ENCODE measurements at regions not wholly inside any gene's neighbourhood (a gene's known extent, or its start where the extent isn't known, plus 50 kb on each side); places are given as distances from the start of the nearest gene placed in this dataset.

DNA sequence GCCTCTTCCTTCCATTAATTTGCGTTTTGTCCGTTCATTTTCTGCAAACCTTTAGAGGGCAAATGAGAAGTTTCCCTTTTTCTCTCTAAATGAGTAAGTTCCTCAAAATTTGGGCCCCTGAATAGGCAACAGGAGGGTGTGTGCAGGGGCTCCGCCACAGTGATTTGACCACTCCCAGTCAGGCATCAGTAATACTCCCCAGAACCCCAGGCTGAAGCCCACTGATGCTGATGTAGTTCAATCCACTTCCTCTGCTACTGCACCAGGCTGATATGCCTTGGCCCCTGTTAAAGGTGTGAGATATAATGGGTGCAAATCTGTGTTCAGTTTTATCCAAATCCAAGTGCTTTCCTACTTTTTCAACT is 1150.0 kb downstream of the RPIA start:
- no peaks in the 10 kb centered on the region for H3K36me3 ChIP-seq
- no peaks in the 10 kb centered on the region for H3K4me1 ChIP-seq
- H3K9me3 ChIP-seq: peaks cover 3 to 29% (median 10%) of the 10 kb centered on the region in 3 donors
- no peaks in the 10 kb centered on the region for H3K27me3 ChIP-seq
- 36 to 67% methylated on average over 3 of the region's 3 CpGs for WGBS, 2 donors
- TF ChIP-seq POLR2A (IDR thresholded peaks at IDR 0.05): no peak
- TF ChIP-seq, protein P1, sequence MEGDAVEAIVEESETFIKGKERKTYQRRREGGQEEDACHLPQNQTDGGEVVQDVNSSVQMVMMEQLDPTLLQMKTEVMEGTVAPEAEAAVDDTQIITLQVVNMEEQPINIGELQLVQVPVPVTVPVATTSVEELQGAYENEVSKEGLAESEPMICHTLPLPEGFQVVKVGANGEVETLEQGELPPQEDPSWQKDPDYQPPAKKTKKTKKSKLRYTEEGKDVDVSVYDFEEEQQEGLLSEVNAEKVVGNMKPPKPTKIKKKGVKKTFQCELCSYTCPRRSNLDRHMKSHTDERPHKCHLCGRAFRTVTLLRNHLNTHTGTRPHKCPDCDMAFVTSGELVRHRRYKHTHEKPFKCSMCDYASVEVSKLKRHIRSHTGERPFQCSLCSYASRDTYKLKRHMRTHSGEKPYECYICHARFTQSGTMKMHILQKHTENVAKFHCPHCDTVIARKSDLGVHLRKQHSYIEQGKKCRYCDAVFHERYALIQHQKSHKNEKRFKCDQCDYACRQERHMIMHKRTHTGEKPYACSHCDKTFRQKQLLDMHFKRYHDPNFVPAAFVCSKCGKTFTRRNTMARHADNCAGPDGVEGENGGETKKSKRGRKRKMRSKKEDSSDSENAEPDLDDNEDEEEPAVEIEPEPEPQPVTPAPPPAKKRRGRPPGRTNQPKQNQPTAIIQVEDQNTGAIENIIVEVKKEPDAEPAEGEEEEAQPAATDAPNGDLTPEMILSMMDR (IDR thresholded peaks at IDR 0.05): no peak
- intact Hi-C loops (cut with DNase I): no loop called here
- DNase-seq: no peak
- H3K4me3 ChIP-seq: no peak overlapping the region
- H3K27ac ChIP-seq: no peak overlapping the region

DNA sequence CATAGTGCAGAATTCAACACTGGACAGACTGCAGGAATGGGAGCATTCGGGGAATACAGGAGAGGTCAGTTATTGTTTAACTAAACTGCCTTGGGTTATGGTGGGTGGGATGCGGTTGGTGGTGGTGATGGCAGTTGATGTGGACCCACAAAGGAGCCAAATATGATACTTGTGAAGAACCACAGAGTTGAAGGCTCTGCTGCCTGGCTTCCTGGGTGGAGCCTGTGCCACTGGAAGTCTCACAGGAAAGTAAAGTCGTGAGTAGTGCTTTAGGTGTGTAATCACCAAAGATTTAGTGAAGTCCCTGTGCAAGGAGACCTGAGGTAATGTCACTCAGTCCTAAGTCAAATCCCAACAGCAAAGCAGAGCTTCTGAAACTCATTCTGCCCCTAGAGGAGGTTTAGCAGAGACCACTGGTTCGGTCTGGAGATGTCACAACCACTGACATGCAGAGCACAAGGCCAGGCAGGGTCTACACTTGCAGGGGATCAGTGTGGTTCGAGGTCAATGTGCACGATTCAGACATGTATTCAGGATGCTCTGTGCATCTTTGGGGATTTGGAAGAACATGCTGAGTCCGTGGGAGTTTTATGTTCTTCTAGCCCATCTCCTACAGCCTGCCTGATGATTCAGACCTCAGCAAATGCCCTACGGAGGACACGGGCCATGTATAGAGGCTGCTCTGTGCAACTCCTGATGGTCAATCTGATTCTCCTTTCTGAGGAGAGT is 1150.9 kb downstream of the RPIA start:
- TF ChIP-seq, protein P1 (IDR thresholded peaks at IDR 0.05): no peak
- intact Hi-C loops (cut with DNase I): no loop called here
- H3K36me3 ChIP-seq: no peaks in the 10 kb centered on the region

DNA sequence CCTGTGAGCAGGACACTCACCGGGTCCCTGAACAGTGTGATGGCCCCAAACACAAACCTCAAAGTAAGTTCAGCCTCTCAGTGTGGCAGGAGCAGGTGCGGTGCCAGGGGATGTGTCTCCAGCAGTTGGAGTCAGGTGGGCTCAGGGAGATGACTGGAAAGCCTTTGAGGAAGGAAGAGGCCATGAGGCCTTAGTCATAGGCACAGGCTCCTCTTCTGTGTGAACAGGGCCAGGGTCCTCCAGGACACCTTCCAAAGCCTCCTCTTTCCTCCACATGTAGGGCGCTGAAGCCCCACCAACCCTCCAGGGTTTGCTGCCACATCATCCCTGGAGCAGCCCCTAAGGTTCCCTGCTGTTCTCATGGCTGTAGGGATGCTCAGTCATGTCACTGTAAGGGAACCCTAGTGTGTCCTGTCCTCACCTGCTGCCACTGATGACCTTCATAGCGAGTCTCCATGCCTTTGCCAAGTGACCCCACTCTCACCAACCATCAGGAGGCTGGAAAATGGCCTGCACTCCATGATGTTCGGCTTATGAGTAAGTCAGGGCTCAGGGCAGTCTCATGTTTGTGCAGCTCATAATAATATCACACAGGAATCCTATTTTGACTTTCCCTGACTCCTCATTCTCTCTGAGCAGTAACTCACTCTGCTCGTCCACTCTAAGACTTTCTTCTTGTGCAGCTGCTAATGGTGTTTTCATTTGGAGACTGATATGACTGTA is 1152.9 kb downstream of the RPIA start:
- intact Hi-C loops (cut with DNase I): no loop called here
- WGBS, 2 donors: 37 to 46% methylated on average over 6 of the region's 6 CpGs

More for the DNA sequence above, 1150.9 kb downstream of the RPIA start:
- no peaks in the 10 kb centered on the region for H3K4me1 ChIP-seq
- no peak overlapping the region for H3K27ac ChIP-seq
- no peak for DNase-seq
- peaks cover 0 to 29% (median 10%) of the 10 kb centered on the region in 3 donors for H3K9me3 ChIP-seq
- WGBS, 2 donors: 42 to 51% methylated on average over 8 to 9 of the region's 9 CpGs
- H3K27me3 ChIP-seq: no peaks in the 10 kb centered on the region
- H3K4me3 ChIP-seq: no peak overlapping the region

DNA sequence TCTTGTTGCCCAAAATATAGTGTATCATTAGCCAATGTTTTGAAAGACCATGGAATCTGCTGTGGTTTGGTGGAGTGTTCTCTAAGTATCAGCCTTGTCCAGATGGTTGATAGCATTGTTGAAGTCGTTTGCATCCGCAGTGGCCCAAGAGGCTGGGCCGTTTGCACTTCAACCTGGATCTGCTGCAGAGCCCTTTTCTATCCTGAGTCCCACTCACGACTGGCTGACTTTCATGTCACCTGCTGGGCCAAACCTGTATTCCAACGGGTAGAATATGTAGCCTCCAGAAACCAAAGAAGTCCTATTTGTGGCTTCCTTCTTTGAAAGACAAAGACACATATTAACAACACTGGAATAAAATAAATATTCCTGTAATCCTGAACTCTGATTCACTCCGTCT is 1154.1 kb downstream of the RPIA start:
- WGBS, 2 donors: 46 to 55% methylated on average over 6 of the region's 6 CpGs
- no peak overlapping the region for H3K27ac ChIP-seq
- H3K9me3 ChIP-seq: peaks cover 0 to 10% (median 2%) of the 10 kb centered on the region in 3 donors
- no peak overlapping the region for H3K4me3 ChIP-seq
- no peak for DNase-seq
- no peaks in the 10 kb centered on the region for H3K4me1 ChIP-seq
- TF ChIP-seq, protein P1 (IDR thresholded peaks at IDR 0.05): no peak
- no peak for TF ChIP-seq POLR2A (IDR thresholded peaks at IDR 0.05)
- H3K27me3 ChIP-seq: peaks cover 0 to 9% (median 2%) of the 10 kb centered on the region in 4 donors
- H3K36me3 ChIP-seq: no peaks in the 10 kb centered on the region
- intact Hi-C loops (cut with DNase I): no loop called here

More for the DNA sequence above, 1152.9 kb downstream of the RPIA start:
- Histone ChIP-seq H3K9me3 (peaks cover 0 to 10% (median 9%) of the 10 kb centered on the region in 3 donors), H3K27ac (no peak overlapping the region), H3K4me3 (no peak overlapping the region), H3K27me3 (peaks cover 0 to 7% (median 0%) of the 10 kb centered on the region in 4 donors), H3K4me1 (no peaks in the 10 kb centered on the region), H3K36me3 (no peaks in the 10 kb centered on the region)
- TF ChIP-seq POLR2A (IDR thresholded peaks at IDR 0.05): no peak
- TF ChIP-seq, protein P1 (IDR thresholded peaks at IDR 0.05): no peak
- DNase-seq: no peak

DNA sequence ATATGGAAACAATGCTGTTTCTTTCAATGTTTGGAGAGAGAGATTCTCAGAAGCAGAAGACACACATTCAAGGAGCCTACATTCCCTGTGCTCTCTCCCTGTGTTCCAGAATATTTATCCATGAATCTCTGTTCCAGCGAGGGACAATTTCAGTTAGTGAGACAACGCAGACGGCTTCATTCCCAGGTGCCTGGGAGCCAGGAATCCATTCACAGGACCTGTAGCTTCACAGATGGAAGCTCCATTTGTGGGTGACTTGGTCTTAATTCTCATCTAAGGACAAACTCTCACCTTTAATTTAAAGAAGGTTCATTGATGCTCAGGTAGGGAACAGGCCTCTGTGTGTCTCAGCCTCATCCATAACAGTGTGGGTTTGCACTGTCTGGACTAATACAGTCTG is 1156.6 kb downstream of the RPIA start:
- WGBS, 2 donors: 70 to 79% methylated on average over 3 of the region's 3 CpGs
- Histone ChIP-seq H3K27me3 (peaks cover 0 to 21% (median 2%) of the 10 kb centered on the region in 4 donors), H3K4me3 (no peak overlapping the region), H3K4me1 (no peaks in the 10 kb centered on the region), H3K9me3 (no peaks in the 10 kb centered on the region), H3K36me3 (no peaks in the 10 kb centered on the region), H3K27ac (no peak overlapping the region)
- intact Hi-C loops (cut with DNase I): no loop called here
- DNase-seq: no peak
- no peak for TF ChIP-seq POLR2A (IDR thresholded peaks at IDR 0.05)
- TF ChIP-seq, protein P1 (IDR thresholded peaks at IDR 0.05): no peak

All from esophagus squamous epithelium (tissue), 5 donors.